ENCODE measurements at regions not wholly inside any gene's neighbourhood (a gene's known extent, or its start where the extent isn't known, plus 50 kb on each side); places are given as distances from the start of the nearest gene placed in this dataset.

DNA sequence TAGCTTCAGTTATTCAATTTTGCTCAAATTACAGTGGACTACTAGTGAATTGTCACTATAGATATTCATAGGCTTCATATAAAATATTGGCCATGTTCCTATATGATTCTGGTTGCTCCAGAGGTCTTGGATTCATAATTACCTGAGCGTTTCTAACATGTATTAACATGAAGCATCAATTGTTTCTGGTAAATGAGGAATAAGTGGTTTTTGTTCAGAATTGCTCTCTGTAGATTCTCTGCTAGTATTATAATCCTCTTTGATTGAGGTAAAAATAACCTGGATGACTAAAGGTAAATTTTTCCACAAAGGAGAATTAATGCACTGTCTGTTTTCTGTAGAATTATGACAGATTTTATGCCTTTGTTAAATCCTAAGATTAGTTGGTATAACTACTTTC, 258.1 kb upstream of the CNTN6 start (continued):
- TF ChIP-seq STAT6 (CRISPR knock-in tag; conservative IDR thresholded peaks at IDR 0.05; ENCODE audit: low read depth) (no peak), ZBTB21 (CRISPR knock-in tag; IDR thresholded peaks at IDR 0.05; ENCODE audit: borderline replicate concordance) (no peak), ELF4 (CRISPR knock-in tag; IDR thresholded peaks at IDR 0.05; ENCODE audit: low read depth) (no peak), NFYB (CRISPR knock-in tag; conservative IDR thresholded peaks at IDR 0.05; ENCODE audit: low read depth) (no peak)

GRCh38 chr3:835096-835495, 257.7 kb upstream of the CNTN6 start:
- ChIA-PET POLR2A (no interaction called here), CTCF (no interaction called here)
- Mint-ChIP-seq H3K36me3 (peaks cover 51% of the 10 kb centered on the region), H3K4me3 (no peak overlapping the region), H3K9me3 (peaks cover 82% of the 10 kb centered on the region), H3K4me1 (no peaks in the 10 kb centered on the region), H3K27ac (no peak overlapping the region), H3K27me3 (ENCODE audit: low read depth) (peaks cover 4% of the 10 kb centered on the region; the same call in 1 of the 2 replicates)
- DNase-seq (ENCODE audit: low spot score): no peak
- no peak for TF ChIP-seq CREB1 (CRISPR knock-in tag; IDR thresholded peaks at IDR 0.05)
- TF ChIP-seq E2F1 (CRISPR knock-in tag; IDR thresholded peaks at IDR 0.05): no peak
- no peak for TF ChIP-seq PREB (CRISPR knock-in tag; IDR thresholded peaks at IDR 0.05; ENCODE audit: borderline replicate concordance)
- TF ChIP-seq CREM (CRISPR knock-in tag; IDR thresholded peaks at IDR 0.05): no peak
- no peak for TF ChIP-seq ZNF512 (CRISPR knock-in tag; IDR thresholded peaks at IDR 0.05; ENCODE audit: borderline replicate concordance)
- TF ChIP-seq ZNF232 (CRISPR knock-in tag; IDR thresholded peaks at IDR 0.05): no peak
- no peak for TF ChIP-seq ZMAT4 (CRISPR knock-in tag; IDR thresholded peaks at IDR 0.05)
- TF ChIP-seq NFYB (CRISPR knock-in tag; conservative IDR thresholded peaks at IDR 0.05; ENCODE audit: low read depth): no peak
- no peak for TF ChIP-seq NFATC4 (CRISPR knock-in tag; IDR thresholded peaks at IDR 0.05)
- no peak for TF ChIP-seq ERG (CRISPR knock-in tag; IDR thresholded peaks at IDR 0.05)
- TF ChIP-seq, protein P1, sequence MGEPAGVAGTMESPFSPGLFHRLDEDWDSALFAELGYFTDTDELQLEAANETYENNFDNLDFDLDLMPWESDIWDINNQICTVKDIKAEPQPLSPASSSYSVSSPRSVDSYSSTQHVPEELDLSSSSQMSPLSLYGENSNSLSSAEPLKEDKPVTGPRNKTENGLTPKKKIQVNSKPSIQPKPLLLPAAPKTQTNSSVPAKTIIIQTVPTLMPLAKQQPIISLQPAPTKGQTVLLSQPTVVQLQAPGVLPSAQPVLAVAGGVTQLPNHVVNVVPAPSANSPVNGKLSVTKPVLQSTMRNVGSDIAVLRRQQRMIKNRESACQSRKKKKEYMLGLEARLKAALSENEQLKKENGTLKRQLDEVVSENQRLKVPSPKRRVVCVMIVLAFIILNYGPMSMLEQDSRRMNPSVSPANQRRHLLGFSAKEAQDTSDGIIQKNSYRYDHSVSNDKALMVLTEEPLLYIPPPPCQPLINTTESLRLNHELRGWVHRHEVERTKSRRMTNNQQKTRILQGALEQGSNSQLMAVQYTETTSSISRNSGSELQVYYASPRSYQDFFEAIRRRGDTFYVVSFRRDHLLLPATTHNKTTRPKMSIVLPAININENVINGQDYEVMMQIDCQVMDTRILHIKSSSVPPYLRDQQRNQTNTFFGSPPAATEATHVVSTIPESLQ (CRISPR knock-in tag; IDR thresholded peaks at IDR 0.05): no peak
- no peak for TF ChIP-seq ZNF263 (CRISPR knock-in tag; IDR thresholded peaks at IDR 0.05; ENCODE audit: low read depth)
- no peak for TF ChIP-seq CBFB (CRISPR knock-in tag; IDR thresholded peaks at IDR 0.05; ENCODE audit: low read depth)
- ATAC-seq: no peak

All from WTC11 (cell line).